H9 (cell line): ENCODE measurements at regions not wholly inside any gene's neighbourhood (a gene's known extent, or its start where the extent isn't known, plus 50 kb on each side); places are given as distances from the start of the nearest gene placed in this dataset.

Experiments used
- DNase-seq: peaks from one replicate; pipeline ENCODE4 v3.0.0-alpha.2; 2017
- H2AFZ ChIP-seq: one replicate; pipeline ENCODE4 v1.6.1; 2013; ENCODE audit warnings: mild to moderate bottlenecking, low read length, control low read depth, moderate library complexity
- H2AK5ac ChIP-seq: 2 replicates; pipeline ENCODE4 v1.6.1; 2013; ENCODE audit warnings: low read length, control low read depth, mixed read lengths; ENCODE audit not compliant: insufficient read length
- H2BK120ac ChIP-seq: one replicate; pipeline ENCODE4 v1.6.1; 2013; ENCODE audit warnings: low read depth, mild to moderate bottlenecking, low read length, control low read depth, inconsistent platforms; ENCODE audit not compliant: poor library complexity, severe bottlenecking
- H2BK12ac ChIP-seq: 2 replicates; pipeline ENCODE4 v1.6.1; 2013; ENCODE audit warnings: low read length, control low read depth, mixed read lengths, low read depth; ENCODE audit not compliant: insufficient read length
- H2BK15ac ChIP-seq: 2 replicates; pipeline ENCODE4 v1.6.1; 2013; ENCODE audit warnings: low read depth, low read length, control low read depth
- H2BK20ac ChIP-seq: one replicate; pipeline ENCODE4 v1.6.1; 2013; ENCODE audit warnings: low read depth, mild to moderate bottlenecking, low read length, control low read depth, inconsistent platforms; ENCODE audit not compliant: poor library complexity, severe bottlenecking
- H2BK5ac ChIP-seq: 2 replicates; pipeline ENCODE4 v1.6.1; 2013; ENCODE audit warnings: low read length, control low read depth, mixed read lengths; ENCODE audit not compliant: insufficient read length
- H3K14ac ChIP-seq: 2 replicates; pipeline ENCODE4 v1.6.1; 2013; ENCODE audit warnings: low read length, control low read depth; ENCODE audit not compliant: insufficient read depth
- H3K18ac ChIP-seq: 2 replicates; pipeline ENCODE4 v1.6.1; 2013; ENCODE audit warnings: low read depth, mild to moderate bottlenecking, mixed read lengths, low read length, control low read depth; ENCODE audit not compliant: insufficient read length
- H3K23ac ChIP-seq: 2 replicates; pipeline ENCODE4 v1.6.1; 2013; ENCODE audit warnings: low read length, control low read depth, mixed read lengths, low read depth; ENCODE audit not compliant: insufficient read length
- H3K23me2 ChIP-seq: 2 replicates; pipeline ENCODE4 v1.6.1; 2013; ENCODE audit warnings: low read depth, mild to moderate bottlenecking, mixed read lengths, low read length, control low read depth; ENCODE audit not compliant: insufficient read length, poor library complexity, severe bottlenecking
- H3K27ac ChIP-seq: 2 replicates; pipeline ENCODE4 v1.5.1; 2013; ENCODE audit warnings: low read length, control low read depth, mixed read lengths, low read depth; ENCODE audit not compliant: insufficient read length
- H3K27me3 ChIP-seq: 2 replicates; pipeline ENCODE4 v1.6.1; 2013; ENCODE audit warnings: low read length, control low read depth, inconsistent platforms; ENCODE audit not compliant: insufficient read depth
- H3K4ac ChIP-seq: 2 replicates; pipeline ENCODE4 v1.6.1; 2013; ENCODE audit warnings: low read depth, mild to moderate bottlenecking, control low read depth, inconsistent platforms, low read length, moderate library complexity
- H3K4me1 ChIP-seq: 2 replicates; pipeline ENCODE4 v1.6.1; 2013; ENCODE audit warnings: low read length, control low read depth, inconsistent platforms; ENCODE audit not compliant: insufficient read depth
- H3K4me2 ChIP-seq: 2 replicates; pipeline ENCODE4 v1.6.1; 2013; ENCODE audit warnings: low read length, control low read depth, mixed read lengths; ENCODE audit not compliant: insufficient read length, insufficient read depth
- H3K56ac ChIP-seq: 2 replicates; pipeline ENCODE4 v1.6.1; 2013; ENCODE audit warnings: low read depth, mild to moderate bottlenecking, mixed read lengths, low read length, control low read depth; ENCODE audit not compliant: insufficient read length
- H3K79me1 ChIP-seq: 2 replicates; pipeline ENCODE4 v1.6.1; 2013; ENCODE audit warnings: low read depth, mild to moderate bottlenecking, moderate library complexity, low read length, control low read depth, inconsistent platforms; ENCODE audit not compliant: insufficient read depth, poor library complexity, severe bottlenecking
- H3K79me2 ChIP-seq: 2 replicates; pipeline ENCODE4 v1.6.1; 2013; ENCODE audit warnings: low read length, control low read depth, inconsistent platforms; ENCODE audit not compliant: insufficient read depth
- H3K9ac ChIP-seq: 2 replicates; pipeline ENCODE4 v1.6.1; 2013; ENCODE audit warnings: low read length, control low read depth, mixed read lengths; ENCODE audit not compliant: insufficient read length; ENCODE audit errors: extremely low read depth
- H3K9me3 ChIP-seq: one replicate; pipeline ENCODE4 v1.6.1; 2013; ENCODE audit warnings: low read depth, low read length, inconsistent platforms; ENCODE audit not compliant: control insufficient read depth
- H3T11ph ChIP-seq: one replicate; pipeline ENCODE4 v1.6.1; 2013; ENCODE audit warnings: mild to moderate bottlenecking, low read length, control low read depth, inconsistent platforms
- H4K20me1 ChIP-seq: one replicate; pipeline ENCODE4 v1.6.1; 2013; ENCODE audit not compliant: control insufficient read depth, insufficient read length, insufficient read depth
- H4K5ac ChIP-seq: 2 replicates; pipeline ENCODE4 v1.6.1; 2013; ENCODE audit warnings: low read depth, mild to moderate bottlenecking, mixed read lengths, low read length, control low read depth; ENCODE audit not compliant: insufficient read length
- H4K8ac ChIP-seq: replicated peaks from 2 replicates; pipeline ENCODE4 v1.6.1; 2013; ENCODE audit warnings: low read length, control low read depth, mixed read lengths, low read depth; ENCODE audit not compliant: insufficient read length
- H4K91ac ChIP-seq: 2 replicates; pipeline ENCODE4 v1.6.1; 2013; ENCODE audit warnings: low read depth, mild to moderate bottlenecking, moderate library complexity, mixed read lengths, low read length, control low read depth; ENCODE audit not compliant: insufficient read length
- H3K27ac Mint-ChIP-seq, 3 experiments: 2 replicates in 2 of 3; 3 replicates in 1 of 3; pipeline ENCODE4 v1.8.0; 2020 to 2021; ENCODE audit warnings: mixed read lengths in 3 of 3, mild to moderate bottlenecking in 1 of 3, moderate library complexity in 1 of 3
- H3K27me3 Mint-ChIP-seq: 2 replicates; pipeline ENCODE4 v1.8.0; 2021; ENCODE audit warnings: low read depth, mild to moderate bottlenecking, moderate library complexity, mixed read lengths
- H3K36me3 Mint-ChIP-seq, 3 experiments: 2 replicates in 2 of 3; 3 replicates in 1 of 3; pipeline ENCODE4 v1.8.0; 2020 to 2021; ENCODE audit warnings: low read depth in 3 of 3, mixed read lengths in 3 of 3; ENCODE audit not compliant: insufficient read depth in 1 of 3
- H3K4me1 Mint-ChIP-seq, 2 experiments: 2 replicates each; pipeline ENCODE4 v1.8.0; 2020; ENCODE audit warnings: mixed read lengths in 2 of 2
- H3K4me3 Mint-ChIP-seq, 2 experiments: 2 replicates in 1 of 2; 3 replicates in 1 of 2; pipeline ENCODE4 v1.8.0; 2020 to 2021; ENCODE audit warnings: mild to moderate bottlenecking in 2 of 2, mixed read lengths in 2 of 2, moderate library complexity in 1 of 2
- H3K9me3 Mint-ChIP-seq, 2 experiments: 2 replicates in 1 of 2; 3 replicates in 1 of 2; pipeline ENCODE4 v1.8.0; 2020; ENCODE audit warnings: mild to moderate bottlenecking in 2 of 2, mixed read lengths in 2 of 2, moderate library complexity in 1 of 2
- CTCF ChIP-seq: fragments of 200-600 bp; sonication (generic); conservative IDR thresholded peaks from 3 replicates; pipeline ENCODE4 v1.8.0; 2021; ENCODE audit warnings: antibody characterized with exemption, mild to moderate bottlenecking
- WGBS: extraction: QIAGEN DNeasy Blood & Tissue Kit; methylation state at CpG from one replicate; pipeline ENCODE4 v1.1.7; 2013; ENCODE audit warnings: missing lambda C conversion rate, low lambda C conversion rate, mixed read lengths; ENCODE audit not compliant: insufficient read length; ENCODE audit errors: extremely low coverage; 5-methylcytosine and 5-hydroxymethylcytosine counted together

DNA sequence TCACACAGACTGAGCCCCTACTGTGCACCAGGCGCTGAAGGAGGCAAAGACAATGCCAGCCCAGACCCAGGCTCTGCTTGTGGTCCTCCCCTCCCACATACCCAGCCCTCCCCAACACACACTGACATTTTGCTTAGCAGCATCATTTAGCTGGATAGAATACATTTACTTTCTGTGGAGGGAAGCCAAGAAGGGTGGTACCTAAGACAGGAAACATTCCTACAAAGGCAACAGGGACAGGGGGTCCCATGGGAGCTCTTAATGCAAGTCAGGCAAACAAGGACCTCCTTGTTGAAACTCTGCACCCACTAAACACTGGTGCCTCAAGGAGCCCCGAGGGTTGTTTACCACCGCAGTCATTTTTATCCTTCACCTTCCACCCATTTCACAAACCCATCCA is 77.0 kb upstream of the ZNF507 start:
- H2AFZ ChIP-seq: no peak overlapping the region
- no peaks in the 10 kb centered on the region; the same call in 1 of the 2 replicates for H3K4me1 ChIP-seq
- no peak overlapping the region for H3K27ac ChIP-seq
- no peak overlapping the region for H3K18ac ChIP-seq
- H3K27ac Mint-ChIP-seq: no peak overlapping the region
- H2BK20ac ChIP-seq: no peak overlapping the region
- WGBS: no CpG with 5 or more reads among the region's 3 CpGs
- H2BK120ac ChIP-seq: no peak overlapping the region
- no peak overlapping the region for H2AK5ac ChIP-seq
- no peak overlapping the region for H3K14ac ChIP-seq
- H3K27me3 ChIP-seq: no peaks in the 10 kb centered on the region
- H3K56ac ChIP-seq: no peak overlapping the region
- H4K8ac ChIP-seq: no peak overlapping the region
- no peak overlapping the region for H2BK15ac ChIP-seq
- H3K79me1 ChIP-seq: no peaks in the 10 kb centered on the region
- no peak overlapping the region for H3K9ac ChIP-seq
- no peak overlapping the region for H3T11ph ChIP-seq
- no peaks in the 10 kb centered on the region for H3K9me3 Mint-ChIP-seq
- H3K79me2 ChIP-seq: no peaks in the 10 kb centered on the region
- no peak overlapping the region for H3K23ac ChIP-seq
- no peak overlapping the region for H2BK5ac ChIP-seq
- no peak overlapping the region for H3K4ac ChIP-seq
- no peak overlapping the region for H3K4me2 ChIP-seq
- H2BK12ac ChIP-seq: no peak overlapping the region
- H4K5ac ChIP-seq: no peak overlapping the region
- H3K36me3 Mint-ChIP-seq: no peaks in the 10 kb centered on the region
- peaks cover 4% of the 10 kb centered on the region; the same call in 1 of the 2 replicates for H3K27me3 Mint-ChIP-seq
- H3K4me1 Mint-ChIP-seq: peaks cover 9 to 14% of the 10 kb centered on the region in 2 experiments
- H4K91ac ChIP-seq: no peak overlapping the region
- H3K4me3 Mint-ChIP-seq: no peak overlapping the region
- H3K23me2 ChIP-seq: no peaks in the 10 kb centered on the region
- no peak for DNase-seq
- H4K20me1 ChIP-seq: no peaks in the 10 kb centered on the region
- no peak for TF ChIP-seq CTCF
- H3K9me3 ChIP-seq: no peaks in the 10 kb centered on the region
